Gastrocnemius medialis (tissue), 4 donors: ENCODE measurements at regions not wholly inside any gene's neighbourhood (a gene's known extent, or its start where the extent isn't known, plus 50 kb on each side); places are given as distances from the start of the nearest gene placed in this dataset.
A peak's percentile ranks its signal among the peaks of the same experiment; 100 is the strongest.

Experiments used
- ATAC-seq, 2 donors: fragments of 150-250 bp; one replicate each; pipeline ENCODE4 v1.9.1; 2016
- DNase-seq, 2 donors: peaks; one replicate each; pipeline ENCODE4 v3.0.0-alpha.2; 2019
- H3K27ac ChIP-seq, 4 donors: fragments of 200-600 bp; sonication (generic); 1 replicate in 1 of 4; 2 replicates in 3 of 4; pipeline ENCODE4 v1.5.1; 2016 to 2018; ENCODE audit warnings: mild to moderate bottlenecking in 2 of 4, moderate library complexity in 1 of 4
- H3K27me3 ChIP-seq, 3 donors: fragments of 200-600 bp; sonication (generic) in 2 of 3; 1 replicate in 1 of 3; 2 replicates in 2 of 3; pipeline versions ENCODE4 v1.5.1 to v1.6.0; 2016 to 2019; ENCODE audit warnings: mild to moderate bottlenecking in 1 of 3, moderate library complexity in 1 of 3
- H3K36me3 ChIP-seq, 2 donors: fragments of 200-600 bp; sonication (generic) in 1 of 2; one replicate each; pipeline ENCODE4 v1.5.1; 2017 to 2018
- H3K4me1 ChIP-seq, 2 donors: fragments of 200-600 bp; sonication (generic) in 1 of 2; one replicate each; pipeline ENCODE4 v1.5.1; 2016 to 2017; ENCODE audit warnings: mild to moderate bottlenecking in 2 of 2
- H3K4me3 ChIP-seq, 4 donors: fragments of 200-600 bp; sonication (generic) in 3 of 4; 1 replicate in 1 of 4; 2 replicates in 3 of 4; pipeline ENCODE4 v1.5.1; 2016 to 2019; ENCODE audit warnings: mild to moderate bottlenecking in 2 of 4
- H3K9me3 ChIP-seq, 3 donors: fragments of 200-600 bp; sonication (generic) in 2 of 3; 1 replicate in 1 of 3; 2 replicates in 2 of 3; pipeline ENCODE4 v1.5.1; 2016 to 2019
- CTCF ChIP-seq, 5 experiments: fragments of 450-650 bp in 3 of 5; fragments of 200-600 bp in 2 of 5; sonication (generic) in 2 of 5; IDR thresholded peaks in 4 of 5; conservative IDR thresholded peaks in 1 of 5; 1 replicate in 4 of 5; 2 replicates in 1 of 5; pipeline ENCODE4 v1.5.1; 2016 to 2019; ENCODE audit warnings: antibody characterized with exemption in 5 of 5, mild to moderate bottlenecking in 3 of 5, moderate library complexity in 3 of 5
- POLR2A ChIP-seq, 2 donors: fragments of 450-650 bp; IDR thresholded peaks; one replicate each; pipeline ENCODE4 v1.6.1; 2017; ENCODE audit warnings: antibody characterized with exemption in 2 of 2, mild to moderate bottlenecking in 2 of 2, moderate library complexity in 2 of 2
- in situ Hi-C, 4 donors: fragments of 200-750 bp; cut with MboI; loops; one replicate each; pipeline versions ENCODE4 v1.15.0 to v1.8.0; 2017; ENCODE audit warnings: low sequenced_read_pairs in 4 of 4
- intact Hi-C: fragments of 100-400 bp; cut with DNase I; formaldehyde crosslinking; loops from one replicate; pipeline ENCODE4 v1.15.1; 2023; ENCODE audit warnings: low total_unique reads

GRCh38 chr11:115054570-115055538 is 376.5 kb downstream of the NXPE2 start:
- H3K9me3 ChIP-seq: peaks cover 0 to 7% (median 0%) of the 10 kb centered on the region in 3 donors
- no peaks in the 10 kb centered on the region for H3K27me3 ChIP-seq
- TF ChIP-seq POLR2A (IDR thresholded peaks at IDR 0.05) (no peak), CTCF (IDR thresholded peaks at IDR 0.05 in 4 of 5, conservative IDR thresholded peaks at IDR 0.05 in 1 of 5) (no peak)
- H3K4me1 ChIP-seq: no peaks in the 10 kb centered on the region
- in situ Hi-C loops (no loop called here), intact Hi-C loops (no loop called here)
- peak in 1 of 2 donors; percentile 26 for DNase-seq
- ATAC-seq: peak; percentile 26 to 55
- no peaks in the 10 kb centered on the region for H3K36me3 ChIP-seq
- H3K4me3 ChIP-seq: no peak overlapping the region
- no peak overlapping the region for H3K27ac ChIP-seq

DNA sequence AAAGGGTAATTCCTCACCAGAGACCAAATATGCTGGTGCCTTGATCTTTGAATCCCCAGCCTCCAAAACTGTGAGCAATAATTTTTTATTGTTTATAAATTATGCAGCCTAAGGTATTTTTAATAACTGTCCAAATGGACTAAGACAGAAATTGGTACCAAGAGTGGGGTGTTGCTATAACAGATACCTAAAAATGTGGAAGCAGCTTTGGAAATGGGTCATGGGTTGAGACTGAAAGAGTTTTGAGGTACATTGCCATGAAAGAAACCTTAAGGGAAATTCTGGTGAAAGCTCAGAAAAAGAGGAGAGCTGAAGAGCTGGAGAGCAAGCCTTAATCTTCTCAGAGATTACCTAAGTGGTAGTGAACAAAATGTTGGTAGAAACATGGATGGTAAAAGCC is 378.2 kb downstream of the NXPE2 start:
- intact Hi-C loops: no loop called here
- Histone ChIP-seq H3K4me1 (no peaks in the 10 kb centered on the region), H3K27ac (no peak overlapping the region), H3K36me3 (no peaks in the 10 kb centered on the region), H3K27me3 (no peaks in the 10 kb centered on the region), H3K9me3 (peaks cover 0 to 7% (median 0%) of the 10 kb centered on the region in 3 donors), H3K4me3 (no peak overlapping the region)
- TF ChIP-seq POLR2A (IDR thresholded peaks at IDR 0.05): no peak
- no peak for TF ChIP-seq CTCF (IDR thresholded peaks at IDR 0.05 in 4 of 5, conservative IDR thresholded peaks at IDR 0.05 in 1 of 5)
- no peak for DNase-seq
- no peak for ATAC-seq
- in situ Hi-C loops: no loop called here

DNA sequence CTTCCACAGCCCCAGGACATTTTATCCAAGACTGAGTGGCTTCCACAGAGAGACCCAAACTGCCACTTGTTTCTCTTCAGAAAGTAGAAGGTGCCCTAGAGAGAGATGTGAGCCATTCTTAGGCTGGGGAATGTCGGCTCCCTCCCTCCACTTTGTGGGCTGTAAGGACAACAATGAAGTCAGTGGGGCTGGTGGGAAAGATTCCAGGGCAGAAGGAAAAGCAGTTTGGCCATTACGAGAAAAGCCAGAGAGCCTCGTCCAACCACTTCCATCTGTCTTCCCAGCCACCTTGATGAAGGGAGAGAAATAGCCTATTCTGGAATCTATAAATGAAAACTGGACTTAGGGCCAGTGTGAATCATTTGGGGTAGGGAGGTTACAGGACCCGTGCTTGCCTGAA is 382.5 kb downstream of the NXPE2 start:
- ATAC-seq (no peak), DNase-seq (no peak)
- no peaks in the 10 kb centered on the region for H3K36me3 ChIP-seq
- H3K27ac ChIP-seq: no peak overlapping the region
- no peak overlapping the region for H3K4me3 ChIP-seq
- intact Hi-C loops: no loop called here
- H3K9me3 ChIP-seq: peaks cover 0 to 7% (median 0%) of the 10 kb centered on the region in 3 donors
- no peak for TF ChIP-seq CTCF (IDR thresholded peaks at IDR 0.05 in 4 of 5, conservative IDR thresholded peaks at IDR 0.05 in 1 of 5)
- TF ChIP-seq POLR2A (IDR thresholded peaks at IDR 0.05): no peak
- in situ Hi-C loops: no loop called here
- H3K4me1 ChIP-seq: no peaks in the 10 kb centered on the region
- H3K27me3 ChIP-seq: no peaks in the 10 kb centered on the region

DNA sequence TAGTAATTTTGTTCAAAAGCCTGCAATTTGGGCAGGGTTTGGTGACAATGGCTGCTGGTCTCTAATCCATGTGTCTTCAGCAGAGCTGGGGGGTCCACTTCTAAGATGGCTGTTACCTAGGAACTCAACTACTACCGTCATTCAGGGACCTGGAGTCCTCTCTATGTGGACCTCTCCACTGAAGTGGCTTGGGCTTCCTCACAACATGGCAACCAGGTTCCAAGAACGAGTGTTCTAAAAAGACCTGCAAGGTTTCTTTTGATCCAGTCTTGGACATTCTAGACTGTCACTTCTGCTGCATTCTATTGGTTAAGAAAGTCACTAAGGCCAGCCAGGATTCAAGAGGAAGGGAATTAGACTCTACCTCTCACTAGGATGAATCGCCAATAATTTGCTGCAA is 387.0 kb downstream of the NXPE2 start:
- no peaks in the 10 kb centered on the region for H3K9me3 ChIP-seq
- no peak overlapping the region for H3K4me3 ChIP-seq
- H3K27ac ChIP-seq: no peak overlapping the region
- no peaks in the 10 kb centered on the region for H3K27me3 ChIP-seq
- intact Hi-C loops (no loop called here), in situ Hi-C loops (no loop called here)
- DNase-seq: no peak
- no peaks in the 10 kb centered on the region for H3K4me1 ChIP-seq
- no peak for TF ChIP-seq CTCF (IDR thresholded peaks at IDR 0.05 in 4 of 5, conservative IDR thresholded peaks at IDR 0.05 in 1 of 5)
- TF ChIP-seq POLR2A (IDR thresholded peaks at IDR 0.05): no peak
- no peak for ATAC-seq
- no peaks in the 10 kb centered on the region for H3K36me3 ChIP-seq
